ENCODE measurements at regions not wholly inside any gene's neighbourhood (a gene's known extent, or its start where the extent isn't known, plus 50 kb on each side); places are given as distances from the start of the nearest gene placed in this dataset.
A peak's percentile ranks its signal among the peaks of the same experiment; 100 is the strongest.
"Not testable (repeated sequence)": the region's sequence is repeated elsewhere in the genome, so short reads cannot be mapped to it uniquely, and the experiment has no call there.

GRCh38 chr5:68021916-68022315, 193.6 kb upstream of the PIK3R1 start:
- no peak overlapping the region for H3K4me3 Mint-ChIP-seq
- ATAC-seq (replicated peaks) (no peak), DNase-seq (no peak)
- H3K9me3 Mint-ChIP-seq = no peaks in the 10 kb centered on the region
- no peak overlapping the region for H3K27ac Mint-ChIP-seq
- H3K27me3 Mint-ChIP-seq = no peaks in the 10 kb centered on the region
- H3K4me1 Mint-ChIP-seq (ENCODE audit: low read depth in 2 of 2) = peaks cover 0 to 3% of the 10 kb centered on the region in 2 donors
- no peaks in the 10 kb centered on the region for H3K36me3 Mint-ChIP-seq (ENCODE audit: insufficient read depth)

GRCh38 chr5:68021227-68021626, 194.3 kb upstream of the PIK3R1 start:
- H3K4me1 Mint-ChIP-seq (ENCODE audit: low read depth in 2 of 2) = peaks cover 0 to 3% of the 10 kb centered on the region in 2 donors
- H3K27me3 Mint-ChIP-seq = no peaks in the 10 kb centered on the region
- no peaks in the 10 kb centered on the region for H3K9me3 Mint-ChIP-seq
- ATAC-seq (replicated peaks) (no peak), DNase-seq (no peak)
- H3K36me3 Mint-ChIP-seq (ENCODE audit: insufficient read depth) = no peaks in the 10 kb centered on the region
- no peak overlapping the region for H3K27ac Mint-ChIP-seq
- H3K4me3 Mint-ChIP-seq = no peak overlapping the region

- not testable (repeated sequence) for H3K4me1 Mint-ChIP-seq (ENCODE audit: low read depth in 2 of 2); H3K36me3 Mint-ChIP-seq (ENCODE audit: insufficient read depth); H3K4me3 Mint-ChIP-seq; H3K9me3 Mint-ChIP-seq; H3K27me3 Mint-ChIP-seq; ATAC-seq (replicated peaks); DNase-seq; H3K27ac Mint-ChIP-seq
Observed at GRCh38 chr5:68020461-68020969, 195.0 kb upstream of the PIK3R1 start.

- no peaks in the 10 kb centered on the region for H3K36me3 Mint-ChIP-seq (ENCODE audit: insufficient read depth)
- peaks cover 0 to 15% of the 10 kb centered on the region in 2 donors for H3K27me3 Mint-ChIP-seq
- H3K4me1 Mint-ChIP-seq (ENCODE audit: low read depth in 2 of 2) = no peaks in the 10 kb centered on the region
- H3K9me3 Mint-ChIP-seq = no peaks in the 10 kb centered on the region
- H3K4me3 Mint-ChIP-seq = no peak overlapping the region
- no peak for DNase-seq
- no peak for ATAC-seq (replicated peaks)
- no peak overlapping the region for H3K27ac Mint-ChIP-seq
Observed at GRCh38 chr5:68015381-68016302, 199.9 kb upstream of the PIK3R1 start.

- H3K4me1 Mint-ChIP-seq (ENCODE audit: low read depth in 2 of 2) = no peaks in the 10 kb centered on the region
- no peak overlapping the region for H3K27ac Mint-ChIP-seq
- no peak for ATAC-seq (replicated peaks)
Observed at GRCh38 chr5:68012831-68013230, 202.7 kb upstream of the PIK3R1 start.

GRCh38 chr5:68012429-68012828, 203.1 kb upstream of the PIK3R1 start:
- Mint-ChIP-seq H3K27me3 (peaks cover 0 to 15% of the 10 kb centered on the region in 2 donors), H3K27ac (no peak overlapping the region), H3K4me1 (ENCODE audit: low read depth in 2 of 2) (no peaks in the 10 kb centered on the region), H3K36me3 (ENCODE audit: insufficient read depth) (no peaks in the 10 kb centered on the region), H3K9me3 (no peaks in the 10 kb centered on the region), H3K4me3 (no peak overlapping the region)
- no peak for ATAC-seq (replicated peaks)
- DNase-seq = no peak

More at GRCh38 chr5:68012831-68013230, 202.7 kb upstream of the PIK3R1 start:
- Mint-ChIP-seq H3K36me3 (ENCODE audit: insufficient read depth) (no peaks in the 10 kb centered on the region), H3K4me3 (no peak overlapping the region), H3K9me3 (no peaks in the 10 kb centered on the region), H3K27me3 (peaks cover 0 to 15% of the 10 kb centered on the region in 2 donors)
- no peak for DNase-seq

GRCh38 chr5:68011801-68012200, 203.8 kb upstream of the PIK3R1 start:
- H3K27me3 Mint-ChIP-seq = peaks cover 0 to 15% of the 10 kb centered on the region in 2 donors
- no peaks in the 10 kb centered on the region for H3K9me3 Mint-ChIP-seq
- no peaks in the 10 kb centered on the region for H3K4me1 Mint-ChIP-seq (ENCODE audit: low read depth in 2 of 2)
- DNase-seq (no peak), ATAC-seq (replicated peaks) (no peak)
- H3K4me3 Mint-ChIP-seq = no peak overlapping the region
- H3K27ac Mint-ChIP-seq = no peak overlapping the region
- no peaks in the 10 kb centered on the region for H3K36me3 Mint-ChIP-seq (ENCODE audit: insufficient read depth)

- H3K27me3 Mint-ChIP-seq = peaks cover 0 to 15% of the 10 kb centered on the region in 2 donors
- ATAC-seq (replicated peaks) (no peak), DNase-seq (no peak)
- no peaks in the 10 kb centered on the region for H3K36me3 Mint-ChIP-seq (ENCODE audit: insufficient read depth)
- no peak overlapping the region for H3K27ac Mint-ChIP-seq
- H3K9me3 Mint-ChIP-seq = no peaks in the 10 kb centered on the region
- no peaks in the 10 kb centered on the region for H3K4me1 Mint-ChIP-seq (ENCODE audit: low read depth in 2 of 2)
- no peak overlapping the region for H3K4me3 Mint-ChIP-seq
Observed at GRCh38 chr5:68011259-68011760, 204.2 kb upstream of the PIK3R1 start.

- DNase-seq (no peak), ATAC-seq (replicated peaks) (no peak)
- Mint-ChIP-seq H3K27me3 (peaks cover 0 to 15% of the 10 kb centered on the region in 2 donors), H3K9me3 (no peaks in the 10 kb centered on the region), H3K4me1 (ENCODE audit: low read depth in 2 of 2) (no peaks in the 10 kb centered on the region), H3K36me3 (ENCODE audit: insufficient read depth) (no peaks in the 10 kb centered on the region), H3K4me3 (no peak overlapping the region), H3K27ac (no peak overlapping the region)
Observed at GRCh38 chr5:68010740-68011139, 204.8 kb upstream of the PIK3R1 start.

- Mint-ChIP-seq H3K27ac (no peak overlapping the region), H3K9me3 (no peaks in the 10 kb centered on the region), H3K27me3 (peaks cover 0 to 15% of the 10 kb centered on the region in 2 donors), H3K4me3 (no peak overlapping the region), H3K36me3 (ENCODE audit: insufficient read depth) (peaks cover 3% of the 10 kb centered on the region), H3K4me1 (ENCODE audit: low read depth in 2 of 2) (no peaks in the 10 kb centered on the region)
- ATAC-seq (replicated peaks) (no peak), DNase-seq (no peak)
Observed at GRCh38 chr5:68007451-68007850, 208.1 kb upstream of the PIK3R1 start.

GRCh38 chr5:68002836-68003235, 212.7 kb upstream of the PIK3R1 start:
- ATAC-seq (replicated peaks) (no peak), DNase-seq (no peak)
- no peaks in the 10 kb centered on the region for H3K9me3 Mint-ChIP-seq
- no peaks in the 10 kb centered on the region for H3K4me1 Mint-ChIP-seq (ENCODE audit: low read depth in 2 of 2)
- H3K36me3 Mint-ChIP-seq (ENCODE audit: insufficient read depth) = peaks cover 3% of the 10 kb centered on the region
- H3K27ac Mint-ChIP-seq = peak overlapping the region in 1 of 2 donors; percentile 1
- no peaks in the 10 kb centered on the region for H3K27me3 Mint-ChIP-seq
- H3K4me3 Mint-ChIP-seq = no peak overlapping the region

GRCh38 chr5:68000805-68001204, 214.8 kb upstream of the PIK3R1 start:
- no peak for ATAC-seq (replicated peaks)
- DNase-seq = no peak
- Mint-ChIP-seq H3K9me3 (no peaks in the 10 kb centered on the region), H3K4me1 (ENCODE audit: low read depth in 2 of 2) (no peaks in the 10 kb centered on the region), H3K36me3 (ENCODE audit: insufficient read depth) (peaks cover 3% of the 10 kb centered on the region), H3K27ac (no peak overlapping the region), H3K27me3 (no peaks in the 10 kb centered on the region), H3K4me3 (no peak overlapping the region)

- Mint-ChIP-seq H3K36me3 (ENCODE audit: insufficient read depth) (peaks cover 3% of the 10 kb centered on the region), H3K27me3 (peaks cover 0 to under 1% of the 10 kb centered on the region in 2 donors), H3K4me1 (ENCODE audit: low read depth in 2 of 2) (no peaks in the 10 kb centered on the region), H3K4me3 (no peak overlapping the region), H3K27ac (no peak overlapping the region), H3K9me3 (no peaks in the 10 kb centered on the region)
- ATAC-seq (replicated peaks) (no peak), DNase-seq (no peak)
Observed at GRCh38 chr5:67999391-67999790, 216.2 kb upstream of the PIK3R1 start.

- Mint-ChIP-seq H3K36me3 (ENCODE audit: insufficient read depth) (peaks cover 3% of the 10 kb centered on the region), H3K4me1 (ENCODE audit: low read depth in 2 of 2) (no peaks in the 10 kb centered on the region), H3K4me3 (no peak overlapping the region), H3K27me3 (peaks cover 3 to 6% of the 10 kb centered on the region in 2 donors), H3K27ac (no peak overlapping the region), H3K9me3 (no peaks in the 10 kb centered on the region)
- ATAC-seq (replicated peaks) (peak; percentile 24), DNase-seq (no peak)
Observed at GRCh38 chr5:67998709-67999261, 216.8 kb upstream of the PIK3R1 start.
